Activated CD4-positive, alpha-beta T cell treated with anti-CD3 and anti-CD28 coated beads, Interleukin-2, amount 10 ng/mL, durations not matched to agents 7 days and 5 days (primary cell): ENCODE measurements at regions not wholly inside any gene's neighbourhood (a gene's known extent, or its start where the extent isn't known, plus 50 kb on each side); places are given as distances from the start of the nearest gene placed in this dataset.

Experiments used
- CTCF ChIA-PET: fragments of 350-600 bp; sonication (Branson Sonifier 250); formaldehyde crosslinking; loops from one replicate; lab custom pipeline; 2021; ENCODE audit warnings: antibody characterized with exemption; lab: Charles Lee
- POLR2A ChIA-PET: fragments of 350-600 bp; sonication (Branson Sonifier 250); formaldehyde crosslinking; loops from one replicate; lab custom pipeline; 2021; ENCODE audit warnings: antibody characterized with exemption; lab: Charles Lee
- DNase-seq: peaks from one replicate; pipeline ENCODE4 v3.0.0-alpha.2; 2020
- H3K27ac Mint-ChIP-seq: one replicate; pipeline ENCODE4 v1.8.0; 2021; ENCODE audit warnings: mild to moderate bottlenecking, moderate library complexity, mixed read lengths
- H3K27me3 Mint-ChIP-seq: one replicate; pipeline ENCODE4 v1.8.0; 2021; ENCODE audit warnings: mixed read lengths
- H3K36me3 Mint-ChIP-seq: one replicate; pipeline ENCODE4 v1.8.0; 2021; ENCODE audit warnings: low read depth, mixed read lengths
- H3K4me1 Mint-ChIP-seq: one replicate; pipeline ENCODE4 v1.8.0; 2021; ENCODE audit warnings: mixed read lengths
- H3K4me3 Mint-ChIP-seq: one replicate; pipeline ENCODE4 v1.8.0; 2021; ENCODE audit warnings: mild to moderate bottlenecking, moderate library complexity, mixed read lengths
- H3K9me3 Mint-ChIP-seq: one replicate; pipeline ENCODE4 v1.8.0; 2021; ENCODE audit warnings: mixed read lengths

GRCh38 chr1:39132505-39133339 lies 71.8 kb upstream of the MACF1 start:
- no peaks in the 10 kb centered on the region for H3K27me3 Mint-ChIP-seq
- POLR2A ChIA-PET = no interaction called here
- no peak for DNase-seq
- H3K27ac Mint-ChIP-seq = no peak overlapping the region
- CTCF ChIA-PET = interaction anchor here (0.6 to 1.0 kb wide), 2 partner anchors 9 to 34 kb away, joined by 3 read pairs; no protein-coding TSS in a partner anchor
- no peaks in the 10 kb centered on the region for H3K36me3 Mint-ChIP-seq
- peaks cover 7% of the 10 kb centered on the region for H3K4me1 Mint-ChIP-seq
- no peaks in the 10 kb centered on the region for H3K9me3 Mint-ChIP-seq
- H3K4me3 Mint-ChIP-seq = no peak overlapping the region

- Mint-ChIP-seq H3K27ac (no peak overlapping the region), H3K4me1 (peaks cover 7% of the 10 kb centered on the region), H3K9me3 (no peaks in the 10 kb centered on the region), H3K27me3 (no peaks in the 10 kb centered on the region), H3K36me3 (no peaks in the 10 kb centered on the region), H3K4me3 (no peak overlapping the region)
- ChIA-PET CTCF (interaction anchor here (0.6 kb wide), 1 partner anchor 33 kb away, joined by 3 read pairs; no protein-coding TSS in a partner anchor), POLR2A (no interaction called here)
- DNase-seq = no peak
These were observed 71.2 kb upstream of the MACF1 start for GRCh38 chr1:39133340-39133684.

GRCh38 chr1:39134768-39135333 lies 69.6 kb upstream of the MACF1 start:
- H3K27me3 Mint-ChIP-seq = no peaks in the 10 kb centered on the region
- ChIA-PET POLR2A (no interaction called here), CTCF (no interaction called here)
- DNase-seq = no peak
- H3K36me3 Mint-ChIP-seq = no peaks in the 10 kb centered on the region
- H3K27ac Mint-ChIP-seq = no peak overlapping the region
- peaks cover 5% of the 10 kb centered on the region for H3K4me1 Mint-ChIP-seq
- no peak overlapping the region for H3K4me3 Mint-ChIP-seq
- H3K9me3 Mint-ChIP-seq = no peaks in the 10 kb centered on the region

DNA sequence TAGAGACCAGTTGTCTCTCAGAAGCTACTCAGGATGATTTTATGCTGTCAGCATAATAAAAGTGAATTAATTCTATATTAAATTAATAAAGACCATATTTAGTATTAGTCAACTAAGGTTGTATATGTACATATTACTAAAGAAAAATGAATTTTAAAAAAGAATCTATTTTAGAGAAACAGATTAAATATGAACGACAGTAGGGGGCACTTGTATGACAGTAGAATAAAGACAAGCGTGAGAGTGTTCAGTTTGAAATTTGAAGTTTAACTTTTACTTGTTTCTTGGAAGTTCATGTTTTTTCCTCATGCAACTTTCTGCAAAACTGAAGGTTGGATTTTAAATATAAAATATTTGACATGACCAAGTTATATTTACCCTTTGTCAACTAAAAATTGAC lies 67.9 kb upstream of the MACF1 start:
- Mint-ChIP-seq H3K4me3 (no peak overlapping the region), H3K9me3 (no peaks in the 10 kb centered on the region), H3K27me3 (no peaks in the 10 kb centered on the region), H3K4me1 (peaks cover 2% of the 10 kb centered on the region), H3K27ac (no peak overlapping the region), H3K36me3 (no peaks in the 10 kb centered on the region)
- POLR2A ChIA-PET = no interaction called here
- DNase-seq = no peak
- CTCF ChIA-PET = interaction anchor here (1.7 kb wide), 1 partner anchor 9 kb away, joined by 6 read pairs; no protein-coding TSS in a partner anchor

- DNase-seq = no peak
- no peaks in the 10 kb centered on the region for H3K36me3 Mint-ChIP-seq
- H3K4me1 Mint-ChIP-seq = peaks cover under 1% of the 10 kb centered on the region
- H3K27me3 Mint-ChIP-seq = no peaks in the 10 kb centered on the region
- H3K9me3 Mint-ChIP-seq = no peaks in the 10 kb centered on the region
- no peak overlapping the region for H3K27ac Mint-ChIP-seq
- no peak overlapping the region for H3K4me3 Mint-ChIP-seq
- ChIA-PET CTCF (interaction anchor here (0.6 to 0.7 kb wide), 2 partner anchors 138 to 1814 kb away, joined by 3 to 5 read pairs; no protein-coding TSS in a partner anchor), POLR2A (no interaction called here)
These were observed 64.7 kb upstream of the MACF1 start for GRCh38 chr1:39139723-39140360.

DNA sequence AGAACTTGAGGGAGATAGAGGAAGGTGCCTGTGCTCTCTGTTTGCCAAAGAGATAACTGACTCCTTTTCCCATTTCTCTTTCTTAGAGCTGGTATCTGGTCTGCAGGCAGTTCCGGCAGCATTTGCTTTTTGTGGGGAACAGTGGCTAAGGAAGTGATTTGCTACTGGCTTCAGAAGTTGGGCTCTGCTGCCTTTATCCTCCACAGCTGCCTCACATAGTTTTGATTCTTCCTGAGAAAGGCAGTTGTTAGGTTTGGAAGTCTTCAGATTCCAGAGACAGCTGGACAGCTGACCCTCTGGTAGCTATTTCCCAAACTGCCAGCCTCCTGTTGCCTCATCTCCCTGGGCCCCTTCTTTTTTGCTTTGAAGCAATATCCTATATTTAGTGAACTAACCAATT lies 62.6 kb upstream of the MACF1 start:
- H3K36me3 Mint-ChIP-seq = no peaks in the 10 kb centered on the region
- H3K4me1 Mint-ChIP-seq = no peaks in the 10 kb centered on the region
- H3K9me3 Mint-ChIP-seq = no peaks in the 10 kb centered on the region
- H3K4me3 Mint-ChIP-seq = no peak overlapping the region
- H3K27ac Mint-ChIP-seq = no peak overlapping the region
- ChIA-PET POLR2A (no interaction called here), CTCF (interaction anchor here (0.8 to 1.7 kb wide), 5 partner anchors 10 to 397 kb away, joined by 3 to 4 read pairs (median 3); no protein-coding TSS in a partner anchor)
- DNase-seq = no peak
- H3K27me3 Mint-ChIP-seq = no peaks in the 10 kb centered on the region

GRCh38 chr1:39142401-39143060 lies 62.0 kb upstream of the MACF1 start:
- ChIA-PET POLR2A (no interaction called here), CTCF (interaction anchor here (0.8 to 1.7 kb wide), 4 partner anchors 11 to 397 kb away, joined by 3 to 4 read pairs (median 4); no protein-coding TSS in a partner anchor)
- Mint-ChIP-seq H3K27ac (no peak overlapping the region), H3K36me3 (no peaks in the 10 kb centered on the region), H3K9me3 (no peaks in the 10 kb centered on the region), H3K27me3 (peaks cover 6% of the 10 kb centered on the region), H3K4me3 (no peak overlapping the region), H3K4me1 (no peaks in the 10 kb centered on the region)
- no peak for DNase-seq

GRCh38 chr1:39144924-39145323 lies 59.6 kb upstream of the MACF1 start:
- POLR2A ChIA-PET = no interaction called here
- no peaks in the 10 kb centered on the region for H3K36me3 Mint-ChIP-seq
- CTCF ChIA-PET = interaction anchor here (1.7 kb wide), 1 partner anchor 9 kb away, joined by 6 read pairs; no protein-coding TSS in a partner anchor
- H3K9me3 Mint-ChIP-seq = no peaks in the 10 kb centered on the region
- no peaks in the 10 kb centered on the region for H3K4me1 Mint-ChIP-seq
- H3K27ac Mint-ChIP-seq = no peak overlapping the region
- no peak for DNase-seq
- no peak overlapping the region for H3K4me3 Mint-ChIP-seq
- H3K27me3 Mint-ChIP-seq = peaks cover 15% of the 10 kb centered on the region

DNA sequence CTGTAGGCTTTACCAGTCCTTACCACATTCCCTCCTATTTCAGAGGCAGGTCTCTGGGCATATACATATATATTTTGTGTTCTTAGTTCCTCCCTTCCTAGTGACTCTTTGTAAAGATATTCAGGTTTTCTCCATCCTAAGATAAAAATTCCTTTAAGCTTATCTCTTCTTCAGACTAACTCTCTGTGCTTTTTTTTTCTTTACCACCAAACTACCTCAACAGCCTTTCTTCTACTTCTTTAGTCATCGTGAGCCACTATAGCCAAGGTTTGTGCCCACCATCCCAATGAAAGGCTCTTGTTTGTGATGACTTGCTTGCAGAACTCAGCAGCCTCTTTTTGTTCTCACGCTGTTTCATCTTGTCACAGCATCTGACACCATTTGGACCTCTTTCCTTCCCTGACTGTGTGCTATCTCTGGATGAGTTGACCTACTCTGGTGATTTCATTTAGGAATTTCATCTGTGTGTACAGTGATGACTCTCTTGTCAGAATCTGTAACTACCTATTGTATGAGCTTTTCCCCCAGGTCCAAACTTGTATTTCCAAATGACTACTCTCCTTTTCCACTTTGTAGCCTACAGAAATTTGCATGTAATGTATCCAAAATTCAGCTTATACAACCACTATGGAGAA lies 59.0 kb upstream of the MACF1 start:
- H3K36me3 Mint-ChIP-seq = no peaks in the 10 kb centered on the region
- POLR2A ChIA-PET = no interaction called here
- peaks cover 15% of the 10 kb centered on the region for H3K27me3 Mint-ChIP-seq

DNA sequence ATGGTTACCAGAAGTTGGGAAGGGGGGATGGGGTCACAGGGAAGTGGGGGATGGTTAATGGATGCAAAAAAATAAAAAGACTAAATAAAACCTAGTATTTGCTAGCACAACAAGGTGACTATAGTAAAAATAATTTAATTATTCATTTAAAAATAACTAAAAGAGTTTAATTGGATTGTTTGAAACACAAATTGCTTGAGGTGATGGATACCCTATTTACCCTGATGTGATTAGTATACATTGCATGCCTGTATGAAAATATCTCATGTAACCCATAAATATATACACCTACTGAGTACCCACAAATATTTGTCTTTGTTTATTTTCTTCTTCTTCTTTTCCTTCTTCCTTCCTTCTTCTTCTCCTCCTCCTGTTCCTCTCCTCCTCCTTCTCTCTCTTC lies 57.8 kb upstream of the MACF1 start:
- Mint-ChIP-seq H3K4me3 (no peak overlapping the region), H3K27ac (no peak overlapping the region), H3K27me3 (peaks cover 21% of the 10 kb centered on the region), H3K36me3 (no peaks in the 10 kb centered on the region), H3K9me3 (no peaks in the 10 kb centered on the region), H3K4me1 (no peaks in the 10 kb centered on the region)
- POLR2A ChIA-PET = no interaction called here
- no peak for DNase-seq
- CTCF ChIA-PET = no interaction called here

More for the DNA sequence above, 59.0 kb upstream of the MACF1 start:
- Mint-ChIP-seq H3K4me3 (no peak overlapping the region), H3K4me1 (no peaks in the 10 kb centered on the region), H3K9me3 (no peaks in the 10 kb centered on the region), H3K27ac (no peak overlapping the region)
- CTCF ChIA-PET = interaction anchor here (1.7 kb wide), 1 partner anchor 9 kb away, joined by 6 read pairs; no protein-coding TSS in a partner anchor
- DNase-seq = no peak

DNA sequence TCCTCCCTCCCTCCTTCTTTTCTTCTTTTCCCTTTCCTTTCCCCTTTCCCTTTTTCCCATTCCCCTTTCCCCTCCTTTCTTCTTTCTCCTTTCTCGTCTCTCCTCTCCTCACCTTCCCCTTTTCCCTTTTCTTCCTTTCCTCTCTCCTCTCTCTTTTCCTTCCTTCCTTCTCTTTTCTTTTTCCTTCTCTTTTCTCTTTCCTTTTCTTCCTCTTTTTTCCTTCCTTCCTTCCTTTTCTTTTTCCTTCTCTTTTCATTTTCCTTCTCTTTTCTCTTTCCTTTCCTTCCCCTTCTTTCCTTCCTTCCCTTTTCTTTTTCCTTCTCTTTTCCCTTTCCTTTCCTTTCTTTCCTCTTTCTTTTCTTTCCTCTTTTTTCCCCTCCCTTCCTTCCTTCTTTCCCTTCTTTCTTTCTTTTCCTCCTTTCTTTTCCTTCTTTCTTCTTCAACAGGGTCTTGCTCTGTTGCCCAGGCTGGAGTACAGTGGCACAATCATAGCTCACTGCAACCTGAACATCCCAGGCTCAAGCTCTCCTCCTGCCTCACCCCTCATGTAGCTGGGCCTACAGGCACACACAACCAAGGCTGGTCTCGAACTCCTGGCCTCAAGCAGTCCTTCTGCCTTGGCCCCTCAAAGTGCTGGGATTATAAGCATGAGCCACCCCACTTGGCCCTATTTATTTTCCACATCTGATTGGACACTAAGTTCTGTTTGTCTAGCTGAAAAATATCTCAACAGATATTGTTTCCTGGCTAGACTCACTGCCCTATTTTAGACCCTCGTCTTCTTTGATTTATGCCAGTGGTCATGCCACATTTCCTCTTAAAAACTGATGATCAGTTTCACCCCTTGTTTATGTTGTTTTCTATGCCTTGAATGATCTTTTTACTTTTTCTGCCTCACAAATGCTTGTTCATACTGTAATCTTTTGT lies 57.1 kb upstream of the MACF1 start:
- ChIA-PET CTCF (no interaction called here), POLR2A (no interaction called here)
- H3K27ac Mint-ChIP-seq = no peak overlapping the region
- DNase-seq = no peak
- no peaks in the 10 kb centered on the region for H3K4me1 Mint-ChIP-seq
- no peak overlapping the region for H3K4me3 Mint-ChIP-seq
- no peaks in the 10 kb centered on the region for H3K36me3 Mint-ChIP-seq
- no peaks in the 10 kb centered on the region for H3K9me3 Mint-ChIP-seq
- H3K27me3 Mint-ChIP-seq = peaks cover 21% of the 10 kb centered on the region
